ENCODE measurements at regions not wholly inside any gene's neighbourhood (a gene's known extent, or its start where the extent isn't known, plus 50 kb on each side); places are given as distances from the start of the nearest gene placed in this dataset.

DNA sequence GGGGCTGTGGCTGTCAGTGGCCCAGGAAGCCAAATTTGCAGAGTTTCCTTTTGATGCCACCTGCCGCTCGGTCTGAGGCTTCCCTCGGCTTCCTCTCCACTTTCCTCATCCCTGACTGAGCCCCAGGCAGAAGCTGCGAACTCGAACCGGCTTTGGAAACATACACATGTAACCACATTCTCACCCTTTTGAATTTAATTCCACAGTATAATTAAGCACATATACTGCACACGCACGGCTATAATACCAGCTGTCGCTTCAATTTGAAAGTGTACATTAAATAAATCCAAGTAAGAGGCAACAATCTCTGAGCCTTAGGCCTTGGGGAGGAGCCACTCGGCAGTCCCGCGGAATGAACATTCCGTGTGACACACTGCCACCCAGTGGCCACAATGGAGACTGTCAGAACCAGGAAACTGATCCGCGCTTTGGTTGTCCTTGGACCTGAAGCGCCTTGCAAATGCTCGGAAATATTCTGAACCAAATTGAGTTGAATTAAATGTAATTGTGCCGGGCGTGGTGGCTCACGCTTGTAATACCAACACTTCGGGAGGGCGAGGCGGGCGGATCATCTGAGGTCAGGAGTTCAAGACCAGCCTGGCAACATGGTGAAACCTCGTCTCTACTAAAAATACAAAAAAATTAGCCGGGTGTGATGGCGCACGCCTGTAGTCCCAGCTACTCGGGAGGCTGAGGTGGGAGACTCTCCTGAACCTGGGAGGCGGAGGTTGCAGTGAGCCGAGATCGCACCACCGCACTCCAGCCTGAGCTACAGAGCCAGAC is 117.9 kb upstream of the TMPO start:
- TF ChIP-seq, protein P1, sequence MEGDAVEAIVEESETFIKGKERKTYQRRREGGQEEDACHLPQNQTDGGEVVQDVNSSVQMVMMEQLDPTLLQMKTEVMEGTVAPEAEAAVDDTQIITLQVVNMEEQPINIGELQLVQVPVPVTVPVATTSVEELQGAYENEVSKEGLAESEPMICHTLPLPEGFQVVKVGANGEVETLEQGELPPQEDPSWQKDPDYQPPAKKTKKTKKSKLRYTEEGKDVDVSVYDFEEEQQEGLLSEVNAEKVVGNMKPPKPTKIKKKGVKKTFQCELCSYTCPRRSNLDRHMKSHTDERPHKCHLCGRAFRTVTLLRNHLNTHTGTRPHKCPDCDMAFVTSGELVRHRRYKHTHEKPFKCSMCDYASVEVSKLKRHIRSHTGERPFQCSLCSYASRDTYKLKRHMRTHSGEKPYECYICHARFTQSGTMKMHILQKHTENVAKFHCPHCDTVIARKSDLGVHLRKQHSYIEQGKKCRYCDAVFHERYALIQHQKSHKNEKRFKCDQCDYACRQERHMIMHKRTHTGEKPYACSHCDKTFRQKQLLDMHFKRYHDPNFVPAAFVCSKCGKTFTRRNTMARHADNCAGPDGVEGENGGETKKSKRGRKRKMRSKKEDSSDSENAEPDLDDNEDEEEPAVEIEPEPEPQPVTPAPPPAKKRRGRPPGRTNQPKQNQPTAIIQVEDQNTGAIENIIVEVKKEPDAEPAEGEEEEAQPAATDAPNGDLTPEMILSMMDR (IDR thresholded peaks at IDR 0.05; ENCODE audit: low read depth, low read length) = peak; percentile 89
- no peak for TF ChIP-seq EZH2phosphoT487 (IDR thresholded peaks at IDR 0.05; ENCODE audit: low read depth)

All from OCI-LY3 (cell line).